SU-DHL-6 (cell line): ENCODE measurements at regions not wholly inside any gene's neighbourhood (a gene's known extent, or its start where the extent isn't known, plus 50 kb on each side); places are given as distances from the start of the nearest gene placed in this dataset.

Experiments used
- H2AFZ ChIP-seq: fragments of 200-600 bp; sonication (generic); 2 replicates; pipeline ENCODE4 v1.6.1; 2014; ENCODE audit warnings: low read depth, mild to moderate bottlenecking, moderate library complexity, mixed read lengths, antibody characterized with exemption, low read length; ENCODE audit not compliant: severe bottlenecking
- H3F3A ChIP-seq: fragments of 200-600 bp; shearing (Covaris generic); 2 replicates; pipeline ENCODE4 v1.6.0; 2016; ENCODE audit warnings: antibody characterized with exemption, mild to moderate bottlenecking; ENCODE audit not compliant: insufficient read depth
- H3K27ac ChIP-seq: fragments of 200-600 bp; sonication (generic); 2 replicates; pipeline ENCODE4 v1.5.1; 2016; ENCODE audit warnings: low read depth, mild to moderate bottlenecking, low read length, moderate library complexity, mixed read lengths
- H3K27me3 ChIP-seq: fragments of 200-600 bp; sonication (generic), shearing (Covaris generic); 2 replicates; pipeline ENCODE4 v1.6.0; 2014; ENCODE audit warnings: mild to moderate bottlenecking, low read length
- H3K36me3 ChIP-seq: fragments of 200-600 bp; sonication (generic); 2 replicates; pipeline ENCODE4 v1.6.1; 2014; ENCODE audit warnings: mild to moderate bottlenecking, low read length, mixed read lengths
- H3K4me2 ChIP-seq: fragments of 300-600, 200-600 bp; shearing (Covaris generic), sonication (generic); 2 replicates; pipeline ENCODE4 v1.6.0; 2014; ENCODE audit warnings: low read length, low read depth, mild to moderate bottlenecking; ENCODE audit not compliant: poor library complexity, severe bottlenecking
- H3K4me3 ChIP-seq: fragments of 200-600 bp; sonication (generic); 2 replicates; pipeline ENCODE4 v1.5.1; 2014; ENCODE audit warnings: antibody characterized with exemption, low read length, mild to moderate bottlenecking, mixed read lengths; ENCODE audit not compliant: insufficient read depth, poor library complexity, severe bottlenecking
- H3K79me2 ChIP-seq: fragments of 200-600 bp; sonication (generic); 2 replicates; pipeline ENCODE4 v1.6.1; 2014; ENCODE audit warnings: mild to moderate bottlenecking, low read length, moderate library complexity; ENCODE audit not compliant: insufficient read depth
- H3K9ac ChIP-seq: fragments of 200-600 bp; sonication (generic); 2 replicates; pipeline ENCODE4 v1.7.0; 2014; ENCODE audit warnings: mild to moderate bottlenecking, low read length
- H3K9me2 ChIP-seq: fragments of 200-600 bp; sonication (generic); replicated peaks from 2 replicates; pipeline ENCODE4 v1.6.1; 2014; ENCODE audit warnings: low read length; ENCODE audit not compliant: insufficient read depth
- H3K9me3 ChIP-seq: fragments of 200-600 bp; sonication (generic); 2 replicates; pipeline ENCODE4 v1.6.1; 2014; ENCODE audit warnings: low read length, mixed read lengths; ENCODE audit not compliant: insufficient read depth
- H4K20me1 ChIP-seq: fragments of 200-600 bp; sonication (generic); 2 replicates; pipeline ENCODE4 v1.6.1; 2014; ENCODE audit warnings: low read depth, mild to moderate bottlenecking, antibody characterized with exemption, low read length, moderate library complexity, mixed read lengths
- CTCF ChIP-seq: fragments of 200-600 bp; sonication (generic); IDR thresholded peaks from one replicate; pipeline ENCODE4 v1.5.1; 2017; ENCODE audit warnings: antibody characterized with exemption, mild to moderate bottlenecking, low read length, moderate library complexity; ENCODE audit not compliant: insufficient read depth, poor library complexity, severe bottlenecking
- EZH2phosphoT487 ChIP-seq: fragments of 200-600 bp; sonication (generic), shearing (Covaris generic); conservative IDR thresholded peaks from 2 replicates; pipeline ENCODE4 v1.6.1; 2018; ENCODE audit warnings: mild to moderate bottlenecking, antibody characterized with exemption, low read length, moderate library complexity, mixed read lengths

GRCh38 chr3:63047068-63047467 lies 171.9 kb upstream of the CADPS start:
- Histone ChIP-seq H3K79me2 (no peaks in the 10 kb centered on the region), H3K9ac (no peak overlapping the region), H3K27me3 (no peaks in the 10 kb centered on the region), H4K20me1 (no peaks in the 10 kb centered on the region), H3K4me2 (no peak overlapping the region), H3K9me3 (no peaks in the 10 kb centered on the region), H2AFZ (no peak overlapping the region), H3K4me3 (no peak overlapping the region), H3K27ac (no peak overlapping the region), H3K36me3 (no peaks in the 10 kb centered on the region), H3F3A (no peaks in the 10 kb centered on the region), H3K9me2 (no peaks in the 10 kb centered on the region)
- TF ChIP-seq EZH2phosphoT487 (no peak), CTCF (no peak)

GRCh38 chr3:63048367-63049326 lies 173.4 kb upstream of the CADPS start:
- Histone ChIP-seq H3K9me3 (no peaks in the 10 kb centered on the region), H3K4me3 (no peak overlapping the region), H4K20me1 (no peaks in the 10 kb centered on the region), H2AFZ (no peak overlapping the region), H3K4me2 (no peak overlapping the region), H3K79me2 (no peaks in the 10 kb centered on the region), H3K27ac (no peak overlapping the region), H3F3A (no peaks in the 10 kb centered on the region), H3K27me3 (no peaks in the 10 kb centered on the region), H3K9ac (no peak overlapping the region), H3K9me2 (no peaks in the 10 kb centered on the region), H3K36me3 (no peaks in the 10 kb centered on the region)
- TF ChIP-seq EZH2phosphoT487 (no peak), CTCF (no peak)

GRCh38 chr3:63050548-63051177 lies 175.4 kb upstream of the CADPS start:
- Histone ChIP-seq H4K20me1 (no peaks in the 10 kb centered on the region), H3K27me3 (no peaks in the 10 kb centered on the region), H2AFZ (no peak overlapping the region), H3K4me3 (no peak overlapping the region), H3K36me3 (no peaks in the 10 kb centered on the region), H3K9me2 (no peaks in the 10 kb centered on the region), H3K4me2 (no peak overlapping the region), H3F3A (no peaks in the 10 kb centered on the region), H3K9ac (no peak overlapping the region), H3K27ac (no peak overlapping the region), H3K79me2 (no peaks in the 10 kb centered on the region), H3K9me3 (no peaks in the 10 kb centered on the region)
- no peak for TF ChIP-seq CTCF
- TF ChIP-seq EZH2phosphoT487 = no peak
